GM12874 (cell line): ENCODE measurements at regions not wholly inside any gene's neighbourhood (a gene's known extent, or its start where the extent isn't known, plus 50 kb on each side); places are given as distances from the start of the nearest gene placed in this dataset.

Experiments
- CTCF ChIP-seq: IDR thresholded peaks from 2 replicates; pipeline ENCODE4 v1.5.1; 2011; ENCODE audit warnings: low read depth, mild to moderate bottlenecking, control low read depth, low read length, moderate library complexity; ENCODE audit not compliant: insufficient read depth

- TF ChIP-seq CTCF, result no peak
Observed at GRCh38 chr5:110209401-110209800, 517.1 kb downstream of the TMEM232 start.

GRCh38 chr5:110218981-110219380 is 507.5 kb downstream of the TMEM232 start:
- TF ChIP-seq CTCF, result no peak

- TF ChIP-seq CTCF, result no peak
Observed at GRCh38 chr5:110219769-110220168, 506.7 kb downstream of the TMEM232 start.

GRCh38 chr5:110221036-110221435 is 505.4 kb downstream of the TMEM232 start:
- TF ChIP-seq CTCF, result no peak

GRCh38 chr5:110224050-110224449 is 502.4 kb downstream of the TMEM232 start:
- no peak for TF ChIP-seq CTCF

GRCh38 chr5:110225949-110226348 is 500.5 kb downstream of the TMEM232 start:
- no peak for TF ChIP-seq CTCF

- TF ChIP-seq CTCF, result no peak
Observed at GRCh38 chr5:110239786-110240185, 486.7 kb downstream of the TMEM232 start.

GRCh38 chr5:110242950-110243349 is 483.5 kb downstream of the TMEM232 start:
- TF ChIP-seq CTCF, result no peak
